Bronchial epithelial cell (primary cell): ENCODE measurements at regions not wholly inside any gene's neighbourhood (a gene's known extent, or its start where the extent isn't known, plus 50 kb on each side); places are given as distances from the start of the nearest gene placed in this dataset.

ENCODE experiments used
- DNase-seq: peaks from one replicate; pipeline ENCODE4 v3.0.0-alpha.2; 2010; ENCODE audit warnings: low read depth
- FAIRE-seq: peaks from 2 replicates; lab custom pipeline; 2011; peaks lifted over from hg19 to GRCh38; lab: Jason Lieb, UNC
- H3K27me3 ChIP-seq: 2 replicates; pipeline ENCODE4 v1.5.1; 2011; ENCODE audit warnings: low read length; ENCODE audit not compliant: control insufficient read depth, insufficient read depth
- H3K36me3 ChIP-seq: 2 replicates; pipeline ENCODE4 v1.5.1; 2011; ENCODE audit warnings: low read length; ENCODE audit not compliant: control insufficient read depth, insufficient read depth
- H3K4me3 ChIP-seq: 2 replicates; pipeline ENCODE4 v1.5.1; 2011; ENCODE audit warnings: mild to moderate bottlenecking, low read depth, low read length, control low read depth
- CTCF ChIP-seq: IDR thresholded peaks from 2 replicates; pipeline ENCODE4 v1.5.1; 2011; ENCODE audit warnings: mild to moderate bottlenecking, moderate library complexity, low read length, control low read depth, inconsistent platforms; ENCODE audit not compliant: insufficient read depth, severe bottlenecking

DNA sequence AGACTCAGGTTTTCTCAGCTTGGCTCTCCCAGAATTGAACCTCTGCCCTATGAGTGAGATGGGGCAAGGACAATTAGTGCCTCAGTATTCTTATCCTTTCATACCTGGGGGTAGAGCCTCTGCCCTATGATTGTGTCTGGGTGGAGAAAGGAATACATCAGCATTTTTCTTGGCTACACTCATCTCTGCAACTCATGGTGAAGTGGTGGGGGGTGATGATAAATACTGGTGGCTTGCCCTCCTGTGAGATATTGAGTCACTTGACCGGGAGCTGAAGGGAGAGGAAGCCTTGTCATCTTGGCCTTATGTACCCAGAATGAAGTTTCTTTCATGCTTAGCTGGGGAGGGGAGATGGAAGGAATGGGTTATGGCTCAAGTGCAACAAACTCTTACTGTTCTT, 71.3 kb upstream of the ENOX2 start:
- TF ChIP-seq CTCF, result no peak
- FAIRE-seq (no peak), DNase-seq (peak; percentile 58)

DNA sequence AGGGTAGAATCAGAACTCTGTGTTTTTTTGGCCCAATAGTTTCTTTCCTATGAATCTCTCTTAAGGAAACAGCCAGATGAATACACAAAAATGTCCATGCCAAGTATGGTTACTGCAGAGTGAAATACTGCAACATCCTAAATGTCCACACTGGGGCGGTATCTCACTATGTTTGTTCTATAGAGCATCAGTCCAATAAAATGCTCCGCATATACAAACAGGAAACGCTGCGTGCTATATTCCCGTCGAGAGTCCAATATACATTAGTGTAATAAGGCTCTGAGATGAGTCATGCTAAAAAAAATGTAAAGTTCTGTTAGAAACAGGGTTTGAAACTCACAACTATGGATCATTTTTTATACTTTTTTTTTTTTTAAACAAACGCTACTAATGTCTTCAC, 72.9 kb upstream of the ENOX2 start:
- no peak overlapping the region for H3K4me3 ChIP-seq
- peak; percentile 47 for TF ChIP-seq CTCF
- FAIRE-seq, result no peak
- H3K36me3 ChIP-seq, result no peaks in the 10 kb centered on the region
- H3K27me3 ChIP-seq, result no peaks in the 10 kb centered on the region
- DNase-seq, result peak; percentile 57

More for the DNA sequence above, 71.3 kb upstream of the ENOX2 start:
- Histone ChIP-seq H3K36me3 (no peaks in the 10 kb centered on the region), H3K4me3 (no peak overlapping the region), H3K27me3 (no peaks in the 10 kb centered on the region)

GRCh38 chrX:130981836-130982235, 76.3 kb upstream of the ARHGAP36 start:
- no peaks in the 10 kb centered on the region for H3K36me3 ChIP-seq
- H3K4me3 ChIP-seq, result no peak overlapping the region
- no peak for TF ChIP-seq CTCF
- FAIRE-seq (no peak), DNase-seq (no peak)
- no peaks in the 10 kb centered on the region for H3K27me3 ChIP-seq

GRCh38 chrX:130984782-130985181, 73.4 kb upstream of the ARHGAP36 start:
- DNase-seq, result no peak
- Histone ChIP-seq H3K27me3 (no peaks in the 10 kb centered on the region), H3K36me3 (no peaks in the 10 kb centered on the region), H3K4me3 (no peak overlapping the region)
- FAIRE-seq, result no peak
- no peak for TF ChIP-seq CTCF

- FAIRE-seq (no peak), DNase-seq (no peak)
- H3K27me3 ChIP-seq, result no peaks in the 10 kb centered on the region
- H3K4me3 ChIP-seq, result no peak overlapping the region
- no peak for TF ChIP-seq CTCF
- H3K36me3 ChIP-seq, result no peaks in the 10 kb centered on the region
Observed at GRCh38 chrX:130987241-130987640, 70.9 kb upstream of the ARHGAP36 start.

- DNase-seq (no peak), FAIRE-seq (no peak)
- Histone ChIP-seq H3K27me3 (no peaks in the 10 kb centered on the region), H3K4me3 (no peak overlapping the region), H3K36me3 (no peaks in the 10 kb centered on the region)
- TF ChIP-seq CTCF, result no peak
Observed at GRCh38 chrX:130990723-130991122, 67.4 kb upstream of the ARHGAP36 start.
